ENCODE measurements at regions not wholly inside any gene's neighbourhood (a gene's known extent, or its start where the extent isn't known, plus 50 kb on each side); places are given as distances from the start of the nearest gene placed in this dataset.

GRCh38 chr4:59380841-59381366, 1819.2 kb upstream of the ADGRL3 start:
- intact Hi-C loops (cut with DNase I) = no loop called here
- Histone ChIP-seq H3K9me3 (peaks cover 0 to 3% (median 0%) of the 10 kb centered on the region in 12 donors), H3K27me3 (no peaks in the 10 kb centered on the region), H3K27ac (no peak overlapping the region), H3K4me3 (no peak overlapping the region), H3K36me3 (no peaks in the 10 kb centered on the region), H3K4me1 (no peaks in the 10 kb centered on the region)
- TF ChIP-seq POLR2A (IDR thresholded peaks at IDR 0.05) = no peak
- no peak for TF ChIP-seq CTCF (IDR thresholded peaks at IDR 0.05)
- 48 to 70% (median 58%) methylated on average over 2 of the region's 2 CpGs for WGBS, 4 donors
- DNase-seq (no peak), ATAC-seq (no peak)

- no peak overlapping the region for H3K27ac ChIP-seq
- intact Hi-C loops (cut with DNase I) = no loop called here
- no peak overlapping the region for H3K4me3 ChIP-seq
- no peak for TF ChIP-seq CTCF (IDR thresholded peaks at IDR 0.05)
- TF ChIP-seq POLR2A (IDR thresholded peaks at IDR 0.05) = no peak
- H3K36me3 ChIP-seq = no peaks in the 10 kb centered on the region
- H3K4me1 ChIP-seq = no peaks in the 10 kb centered on the region
- 77 to 84% (median 80%) methylated on average over 2 of the region's 2 CpGs for WGBS, 4 donors
- no peaks in the 10 kb centered on the region for H3K27me3 ChIP-seq
- peaks cover 0 to 3% (median 0%) of the 10 kb centered on the region in 12 donors for H3K9me3 ChIP-seq
- DNase-seq (no peak), ATAC-seq (no peak)
These were observed 1818.5 kb upstream of the ADGRL3 start for GRCh38 chr4:59381591-59381990.

- TF ChIP-seq CTCF (IDR thresholded peaks at IDR 0.05) (no peak), POLR2A (IDR thresholded peaks at IDR 0.05) (no peak)
- H3K36me3 ChIP-seq = no peaks in the 10 kb centered on the region
- WGBS, 4 donors = 85 to 89% (median 88%) methylated on average over 7 of the region's 7 CpGs
- intact Hi-C loops (cut with DNase I) = no loop called here
- ATAC-seq = no peak
- DNase-seq = no peak
- H3K4me3 ChIP-seq = no peak overlapping the region
- H3K27me3 ChIP-seq = no peaks in the 10 kb centered on the region
- H3K9me3 ChIP-seq = peaks cover 0 to 15% (median 0%) of the 10 kb centered on the region in 12 donors
- no peak overlapping the region for H3K27ac ChIP-seq
- H3K4me1 ChIP-seq = no peaks in the 10 kb centered on the region
These were observed 1812.1 kb upstream of the ADGRL3 start for GRCh38 chr4:59387759-59388758.

GRCh38 chr4:59393780-59394179, 1806.3 kb upstream of the ADGRL3 start:
- H3K9me3 ChIP-seq = peaks cover 0 to 24% (median 0%) of the 10 kb centered on the region in 12 donors
- no peak overlapping the region for H3K27ac ChIP-seq
- DNase-seq = no peak
- H3K27me3 ChIP-seq = no peaks in the 10 kb centered on the region
- TF ChIP-seq CTCF (IDR thresholded peaks at IDR 0.05) (no peak), POLR2A (IDR thresholded peaks at IDR 0.05) (no peak)
- WGBS, 4 donors = 73 to 100% (median 82%) methylated on average over 1 to 5 of the region's 5 CpGs
- no peaks in the 10 kb centered on the region for H3K4me1 ChIP-seq
- H3K4me3 ChIP-seq = no peak overlapping the region
- intact Hi-C loops (cut with DNase I) = no loop called here
- no peaks in the 10 kb centered on the region for H3K36me3 ChIP-seq
- ATAC-seq = no peak

Measured in heart left ventricle (tissue), 16 donors.